ENCODE measurements at regions not wholly inside any gene's neighbourhood (a gene's known extent, or its start where the extent isn't known, plus 50 kb on each side); places are given as distances from the start of the nearest gene placed in this dataset.

DNA sequence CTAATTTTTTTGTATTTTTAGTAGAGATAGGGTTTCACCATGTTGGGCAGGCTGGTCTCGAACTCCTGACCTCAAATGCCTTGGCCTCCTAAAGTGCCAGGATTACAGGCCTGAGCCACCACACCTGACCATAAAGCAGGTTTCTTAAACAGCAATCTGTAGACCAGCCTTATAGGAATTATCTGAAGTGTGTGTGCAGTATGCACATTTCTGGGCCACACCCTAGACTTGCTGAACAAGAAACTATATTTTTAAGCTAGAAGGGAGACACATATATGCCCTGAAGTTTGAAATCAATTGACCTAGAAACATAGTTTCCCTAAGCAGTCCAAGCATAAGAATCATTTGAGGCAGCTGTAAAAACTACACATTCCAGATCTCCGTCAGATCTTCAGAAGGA, 805.7 kb downstream of the TUSC7 start:
- no peak for TF ChIP-seq POLR2A (IDR thresholded peaks at IDR 0.05)
- no peak for TF ChIP-seq CTCF (IDR thresholded peaks at IDR 0.05 in 4 of 5, conservative IDR thresholded peaks at IDR 0.05 in 1 of 5)

Measured in gastrocnemius medialis (tissue), 4 donors.